ENCODE measurements at regions not wholly inside any gene's neighbourhood (a gene's known extent, or its start where the extent isn't known, plus 50 kb on each side); places are given as distances from the start of the nearest gene placed in this dataset.

DNA sequence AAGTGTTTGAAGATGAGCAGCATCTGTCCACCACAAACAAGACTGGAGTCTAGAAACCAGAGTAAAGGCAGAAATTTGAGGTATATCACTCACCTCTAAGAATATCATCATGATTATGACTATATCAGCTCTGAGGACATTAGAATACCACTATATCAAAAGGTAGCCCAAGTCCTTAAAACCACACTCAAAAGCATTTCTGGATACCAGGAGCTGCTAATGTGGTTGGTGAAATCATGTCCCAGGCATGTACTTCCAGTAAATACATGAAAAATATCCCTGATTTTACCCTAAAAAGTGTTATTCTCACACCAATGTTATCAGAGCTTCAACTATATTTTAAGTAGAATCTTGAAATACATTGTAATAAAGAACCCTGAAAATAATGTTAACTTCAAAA lies 136.3 kb upstream of the SMAD1 start (continued):
- TF ChIP-seq REST (IDR thresholded peaks at IDR 0.05; ENCODE audit: low read depth, low read length) (no peak), TARDBP (IDR thresholded peaks at IDR 0.05; ENCODE audit: borderline replicate concordance) (no peak), BHLHE40 (IDR thresholded peaks at IDR 0.05; ENCODE audit: borderline replicate concordance in 1 of 2, low read depth in 2 of 2, low read length in 1 of 2) (no peak), LARP7 (IDR thresholded peaks at IDR 0.05) (no peak), SKIL (IDR thresholded peaks at IDR 0.05; ENCODE audit: low read depth, poor library complexity, severe bottlenecking) (no peak)
- TF ChIP-seq, protein P1, sequence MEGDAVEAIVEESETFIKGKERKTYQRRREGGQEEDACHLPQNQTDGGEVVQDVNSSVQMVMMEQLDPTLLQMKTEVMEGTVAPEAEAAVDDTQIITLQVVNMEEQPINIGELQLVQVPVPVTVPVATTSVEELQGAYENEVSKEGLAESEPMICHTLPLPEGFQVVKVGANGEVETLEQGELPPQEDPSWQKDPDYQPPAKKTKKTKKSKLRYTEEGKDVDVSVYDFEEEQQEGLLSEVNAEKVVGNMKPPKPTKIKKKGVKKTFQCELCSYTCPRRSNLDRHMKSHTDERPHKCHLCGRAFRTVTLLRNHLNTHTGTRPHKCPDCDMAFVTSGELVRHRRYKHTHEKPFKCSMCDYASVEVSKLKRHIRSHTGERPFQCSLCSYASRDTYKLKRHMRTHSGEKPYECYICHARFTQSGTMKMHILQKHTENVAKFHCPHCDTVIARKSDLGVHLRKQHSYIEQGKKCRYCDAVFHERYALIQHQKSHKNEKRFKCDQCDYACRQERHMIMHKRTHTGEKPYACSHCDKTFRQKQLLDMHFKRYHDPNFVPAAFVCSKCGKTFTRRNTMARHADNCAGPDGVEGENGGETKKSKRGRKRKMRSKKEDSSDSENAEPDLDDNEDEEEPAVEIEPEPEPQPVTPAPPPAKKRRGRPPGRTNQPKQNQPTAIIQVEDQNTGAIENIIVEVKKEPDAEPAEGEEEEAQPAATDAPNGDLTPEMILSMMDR (IDR thresholded peaks at IDR 0.05 in 2 of 3, conservative IDR thresholded peaks at IDR 0.05 in 1 of 3; ENCODE audit: control insufficient read depth in 2 of 3, extremely low read depth in 1 of 3, insufficient read depth in 1 of 3, low read depth in 3 of 3, low read length in 3 of 3) = no peak

All from GM12878 (cell line).